Neural progenitor cell (in vitro differentiated cells): ENCODE measurements at regions not wholly inside any gene's neighbourhood (a gene's known extent, or its start where the extent isn't known, plus 50 kb on each side); places are given as distances from the start of the nearest gene placed in this dataset.

Source experiments
- DNase-seq: peaks from one replicate; pipeline ENCODE4 v3.0.0-alpha.2; 2016; ENCODE audit warnings: low spot score
- H2AFZ ChIP-seq: fragments of 200-600 bp; sonication (generic); replicated peaks from 2 replicates; pipeline ENCODE4 v1.6.1; 2016; ENCODE audit warnings: antibody characterized with exemption
- H3F3A ChIP-seq: fragments of 200-600 bp; sonication (generic); 2 replicates; pipeline ENCODE4 v1.6.1; 2016; ENCODE audit warnings: antibody characterized with exemption, low read depth
- H3K27ac ChIP-seq: fragments of 200-600 bp; sonication (generic); 2 replicates; pipeline ENCODE4 v1.5.1; 2016; ENCODE audit warnings: mild to moderate bottlenecking
- H3K27me3 ChIP-seq: fragments of 200-600 bp; sonication (generic); 2 replicates; pipeline ENCODE4 v1.6.1; 2016; ENCODE audit warnings: mild to moderate bottlenecking, moderate library complexity
- H3K36me3 ChIP-seq: fragments of 200-600 bp; sonication (generic); 2 replicates; pipeline ENCODE4 v1.5.1; 2016
- H3K4me1 ChIP-seq: fragments of 200-600 bp; sonication (generic); 2 replicates; pipeline ENCODE4 v1.6.1; 2016; ENCODE audit warnings: mixed run types
- H3K4me2 ChIP-seq: fragments of 200-600 bp; sonication (generic); 2 replicates; pipeline ENCODE4 v1.6.1; 2016
- H3K4me3 ChIP-seq: fragments of 200-600 bp; sonication (generic); 2 replicates; pipeline ENCODE4 v1.5.1; 2016
- H3K79me2 ChIP-seq: fragments of 200-600 bp; sonication (generic); 2 replicates; pipeline ENCODE4 v1.6.1; 2016; ENCODE audit warnings: low read depth
- H3K9ac ChIP-seq: fragments of 200-600 bp; sonication (generic); 2 replicates; pipeline ENCODE4 v1.6.1; 2016
- H3K9me3 ChIP-seq: fragments of 200-600 bp; sonication (generic); 2 replicates; pipeline ENCODE4 v1.5.1; 2016; ENCODE audit warnings: low read depth
- H4K20me1 ChIP-seq: fragments of 200-600 bp; sonication (generic); 2 replicates; pipeline ENCODE4 v1.6.1; 2016; ENCODE audit warnings: low read depth
- H3K27ac Mint-ChIP-seq: 3 replicates; pipeline ENCODE4 v1.8.0; 2021; ENCODE audit warnings: mixed read lengths
- H3K27me3 Mint-ChIP-seq: 2 replicates; pipeline ENCODE4 v1.8.0; 2022; ENCODE audit warnings: low read depth, mild to moderate bottlenecking, inconsistent platforms, moderate library complexity, mixed read lengths; ENCODE audit not compliant: insufficient read depth
- H3K36me3 Mint-ChIP-seq: 3 replicates; pipeline ENCODE4 v1.8.0; 2021; ENCODE audit warnings: mixed read lengths
- H3K4me1 Mint-ChIP-seq: 3 replicates; pipeline ENCODE4 v1.8.0; 2021; ENCODE audit warnings: mixed read lengths
- H3K4me3 Mint-ChIP-seq: 3 replicates; pipeline ENCODE4 v1.8.0; 2021; ENCODE audit warnings: mild to moderate bottlenecking, moderate library complexity, mixed read lengths
- H3K9me3 Mint-ChIP-seq: 3 replicates; pipeline ENCODE4 v1.8.0; 2020; ENCODE audit warnings: mixed read lengths
- CTCF ChIP-seq: fragments of 200-600 bp; sonication (generic); IDR thresholded peaks from 2 replicates; pipeline ENCODE4 v1.5.1; 2017; ENCODE audit warnings: antibody characterized with exemption, mild to moderate bottlenecking
- EZH2 ChIP-seq: fragments of 200-600 bp; sonication (generic); IDR thresholded peaks from 2 replicates; pipeline ENCODE4 v1.6.1; 2017; ENCODE audit warnings: antibody characterized with exemption, mild to moderate bottlenecking, moderate library complexity
- EZH2phosphoT487 ChIP-seq: fragments of 200-600 bp; sonication (generic); IDR thresholded peaks from 2 replicates; pipeline ENCODE4 v1.6.1; 2017; ENCODE audit warnings: antibody characterized with exemption

DNA sequence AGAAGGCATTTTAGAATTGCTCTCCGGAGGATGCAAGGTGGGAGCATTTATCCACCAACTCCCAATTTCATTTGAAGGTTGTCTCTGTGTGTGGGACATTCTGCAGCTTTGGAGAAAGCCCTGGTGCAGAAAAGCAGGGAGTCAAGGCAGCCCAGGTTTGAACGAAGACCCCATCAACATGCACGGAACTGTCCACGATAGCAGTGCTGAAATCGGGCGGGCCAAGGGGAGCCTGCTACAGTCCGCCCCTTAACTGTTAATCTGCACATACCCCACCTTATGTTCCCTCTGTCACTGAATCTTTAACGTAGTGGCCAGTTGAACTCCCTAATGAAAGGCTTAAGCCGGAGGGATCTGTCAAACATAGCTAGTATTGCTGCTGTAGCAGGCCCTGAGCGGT is 68.8 kb upstream of the C1orf174 start:
- Histone ChIP-seq H3K4me2 (no peak overlapping the region), H4K20me1 (no peaks in the 10 kb centered on the region), H3F3A (no peaks in the 10 kb centered on the region), H3K9me3 (peaks cover 5% of the 10 kb centered on the region), H2AFZ (no peak overlapping the region), H3K36me3 (no peaks in the 10 kb centered on the region), H3K9ac (no peak overlapping the region), H3K4me1 (no peaks in the 10 kb centered on the region), H3K4me3 (no peak overlapping the region), H3K27me3 (no peaks in the 10 kb centered on the region), H3K27ac (no peak overlapping the region), H3K79me2 (no peaks in the 10 kb centered on the region)
- TF ChIP-seq CTCF: no peak
- no peak for TF ChIP-seq EZH2phosphoT487
- TF ChIP-seq EZH2: no peak
- Mint-ChIP-seq H3K4me1 (peaks cover 19% of the 10 kb centered on the region), H3K27ac (no peak overlapping the region), H3K4me3 (no peak overlapping the region), H3K36me3 (peaks cover 1% of the 10 kb centered on the region), H3K27me3 (peaks cover 33% of the 10 kb centered on the region), H3K9me3 (peaks cover 28% of the 10 kb centered on the region)
- DNase-seq: peak; percentile 67

- Histone ChIP-seq H2AFZ (no peak overlapping the region), H3K4me1 (no peaks in the 10 kb centered on the region), H3K27ac (no peak overlapping the region), H3K9me3 (peaks cover 5% of the 10 kb centered on the region), H3K4me2 (no peak overlapping the region), H3K4me3 (no peak overlapping the region), H3K27me3 (no peaks in the 10 kb centered on the region), H3K79me2 (no peaks in the 10 kb centered on the region), H3K9ac (no peak overlapping the region), H3F3A (no peaks in the 10 kb centered on the region), H4K20me1 (no peaks in the 10 kb centered on the region), H3K36me3 (no peaks in the 10 kb centered on the region)
- no peaks in the 10 kb centered on the region for H3K36me3 Mint-ChIP-seq
- H3K27me3 Mint-ChIP-seq: peaks cover 43% of the 10 kb centered on the region
- peaks cover 25% of the 10 kb centered on the region for H3K4me1 Mint-ChIP-seq
- H3K4me3 Mint-ChIP-seq: no peak overlapping the region
- DNase-seq: no peak
- H3K9me3 Mint-ChIP-seq: peaks cover 18% of the 10 kb centered on the region
- TF ChIP-seq EZH2: no peak
- TF ChIP-seq EZH2phosphoT487: no peak
- no peak overlapping the region for H3K27ac Mint-ChIP-seq
These were observed 71.9 kb upstream of the C1orf174 start for GRCh38 chr1:3971981-3972380.

- peaks cover 6% of the 10 kb centered on the region for H3K9me3 Mint-ChIP-seq
- H3K4me3 ChIP-seq: no peak overlapping the region
- H3K27ac Mint-ChIP-seq: peak overlapping the region; percentile 4
- no peak overlapping the region for H3K4me3 Mint-ChIP-seq
- H3K36me3 Mint-ChIP-seq: no peaks in the 10 kb centered on the region
- H3K27ac ChIP-seq: no peak overlapping the region
- DNase-seq: no peak
- H3K36me3 ChIP-seq: no peaks in the 10 kb centered on the region
- H3K27me3 Mint-ChIP-seq: peaks cover 32% of the 10 kb centered on the region
- no peak overlapping the region for H3K9ac ChIP-seq
- TF ChIP-seq EZH2phosphoT487 (no peak), CTCF (no peak), EZH2 (no peak)
- H3K4me1 ChIP-seq: peaks cover 6% of the 10 kb centered on the region
- no peaks in the 10 kb centered on the region for H4K20me1 ChIP-seq
- peaks cover 4% of the 10 kb centered on the region for H3F3A ChIP-seq
- H3K27me3 ChIP-seq: no peaks in the 10 kb centered on the region
- H2AFZ ChIP-seq: no peak overlapping the region
- no peak overlapping the region for H3K4me2 ChIP-seq
- no peaks in the 10 kb centered on the region for H3K9me3 ChIP-seq
- H3K79me2 ChIP-seq: no peaks in the 10 kb centered on the region
- peaks cover 42% of the 10 kb centered on the region for H3K4me1 Mint-ChIP-seq
These were observed 76.0 kb upstream of the C1orf174 start for GRCh38 chr1:3975903-3976630.

DNA sequence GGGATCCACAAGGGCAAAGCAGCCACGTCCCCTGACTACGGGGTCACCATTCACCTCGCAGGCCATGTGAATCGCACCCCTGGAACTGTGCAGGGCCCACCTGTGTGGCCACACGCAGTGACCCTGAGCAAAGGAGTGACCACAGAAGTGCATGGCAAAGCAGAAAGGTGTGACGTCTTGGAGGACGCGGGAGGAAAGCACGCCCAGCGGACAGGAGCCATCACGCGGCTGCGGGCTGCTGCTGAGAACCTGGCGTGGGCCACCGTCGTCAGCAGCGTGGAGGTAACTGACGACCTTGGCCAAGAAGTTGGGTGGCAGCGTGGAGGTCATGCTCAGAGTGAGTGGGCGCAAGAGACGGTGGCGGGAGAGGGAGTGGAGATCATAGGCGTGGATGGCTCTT is 76.7 kb upstream of the C1orf174 start:
- no peak for TF ChIP-seq CTCF
- no peaks in the 10 kb centered on the region for H4K20me1 ChIP-seq
- no peaks in the 10 kb centered on the region for H3K27me3 ChIP-seq
- H3K4me3 ChIP-seq: no peak overlapping the region
- H3K79me2 ChIP-seq: no peaks in the 10 kb centered on the region
- no peak overlapping the region for H2AFZ ChIP-seq
- Mint-ChIP-seq H3K36me3 (no peaks in the 10 kb centered on the region), H3K27me3 (peaks cover 32% of the 10 kb centered on the region), H3K4me3 (no peak overlapping the region), H3K4me1 (peaks cover 43% of the 10 kb centered on the region), H3K27ac (peak overlapping the region; percentile 86), H3K9me3 (peaks cover 6% of the 10 kb centered on the region)
- no peak overlapping the region for H3K27ac ChIP-seq
- peaks cover 11% of the 10 kb centered on the region for H3K4me1 ChIP-seq
- no peaks in the 10 kb centered on the region for H3K9me3 ChIP-seq
- H3K4me2 ChIP-seq: no peak overlapping the region
- H3F3A ChIP-seq: peaks cover 4% of the 10 kb centered on the region
- H3K9ac ChIP-seq: no peak overlapping the region
- no peak for DNase-seq
- H3K36me3 ChIP-seq: no peaks in the 10 kb centered on the region
